GM19035 (cell line): ENCODE measurements at regions not wholly inside any gene's neighbourhood (a gene's known extent, or its start where the extent isn't known, plus 50 kb on each side); places are given as distances from the start of the nearest gene placed in this dataset.
"Not testable (repeated sequence)": the region's sequence is repeated elsewhere in the genome, so short reads cannot be mapped to it uniquely, and the experiment has no call there.

Source experiments
- ATAC-seq: cut with Tn5 transposase; IDR thresholded peaks from one replicate; pipeline ENCODE4 v1.9.1; 2021; ENCODE audit not compliant: unreplicated experiment

GRCh38 chr10:80938903-80939302, 401.2 kb downstream of the SH2D4B start:
- no peak for ATAC-seq

DNA sequence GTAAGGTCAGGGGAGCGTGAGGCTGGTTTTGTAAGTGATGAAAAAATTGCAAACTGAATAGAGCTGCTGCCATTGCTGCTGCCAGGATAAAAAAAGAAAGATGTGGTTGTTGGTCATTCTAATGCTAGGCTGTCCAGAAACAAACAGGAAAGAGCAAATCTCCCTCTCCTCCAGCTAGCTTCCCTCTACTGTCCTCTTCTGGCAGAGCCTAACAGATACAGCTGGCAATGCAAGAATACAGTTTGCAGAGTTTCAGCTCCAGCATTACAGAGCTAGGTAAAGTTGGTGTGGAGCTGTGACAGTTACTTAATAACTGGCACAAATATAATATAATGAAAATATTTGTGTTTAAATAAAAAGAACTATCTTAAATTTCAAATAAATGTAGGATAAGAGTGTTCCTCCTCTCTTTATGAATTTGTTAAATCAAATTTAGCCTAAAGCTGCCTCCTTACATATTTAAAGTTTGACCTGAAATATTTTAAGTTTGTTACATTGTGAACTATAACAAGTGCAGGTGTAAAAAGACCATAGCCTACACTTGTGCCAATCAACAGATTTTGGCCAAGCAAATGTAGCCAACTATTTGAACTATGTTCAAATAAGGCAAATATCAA, 407.7 kb downstream of the SH2D4B start:
- ATAC-seq = peak; percentile 85

- ATAC-seq = no peak
These were observed 408.4 kb downstream of the SH2D4B start for GRCh38 chr10:80946073-80946472.

GRCh38 chr10:80946957-80947726, 409.4 kb downstream of the SH2D4B start:
- ATAC-seq = no peak

- ATAC-seq = no peak
These were observed 412.1 kb downstream of the SH2D4B start for GRCh38 chr10:80949785-80950184.

GRCh38 chr10:80952436-80952835, 414.7 kb downstream of the SH2D4B start:
- ATAC-seq = no peak

GRCh38 chr10:80957161-80957560, 419.5 kb downstream of the SH2D4B start:
- no peak for ATAC-seq

DNA sequence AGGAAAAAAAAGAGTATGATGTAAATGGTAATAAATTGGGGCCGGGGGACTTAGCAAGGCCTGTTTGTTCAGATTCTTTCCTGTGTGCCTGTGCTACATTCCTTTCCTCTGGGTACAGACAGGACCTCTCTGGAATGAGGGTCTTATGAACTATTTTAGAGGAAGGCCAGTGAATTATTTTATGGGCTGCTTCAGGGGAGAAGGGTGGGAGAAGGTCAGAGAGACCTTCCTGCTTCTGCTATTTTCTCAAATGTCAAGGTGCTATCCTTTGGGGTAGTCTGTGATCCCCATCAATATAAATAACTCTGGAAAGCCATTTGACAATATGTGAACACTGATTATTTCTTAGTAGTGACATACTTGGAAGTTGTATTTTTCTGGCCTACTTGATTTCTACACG, 426.5 kb downstream of the SH2D4B start:
- ATAC-seq = no peak

GRCh38 chr10:80964955-80965614, 427.4 kb downstream of the SH2D4B start:
- peak; percentile 61 for ATAC-seq

- ATAC-seq = no peak
These were observed 428.8 kb downstream of the SH2D4B start for GRCh38 chr10:80966326-80966986.

GRCh38 chr10:80967357-80967756, 429.7 kb downstream of the SH2D4B start:
- ATAC-seq = not testable (repeated sequence)

DNA sequence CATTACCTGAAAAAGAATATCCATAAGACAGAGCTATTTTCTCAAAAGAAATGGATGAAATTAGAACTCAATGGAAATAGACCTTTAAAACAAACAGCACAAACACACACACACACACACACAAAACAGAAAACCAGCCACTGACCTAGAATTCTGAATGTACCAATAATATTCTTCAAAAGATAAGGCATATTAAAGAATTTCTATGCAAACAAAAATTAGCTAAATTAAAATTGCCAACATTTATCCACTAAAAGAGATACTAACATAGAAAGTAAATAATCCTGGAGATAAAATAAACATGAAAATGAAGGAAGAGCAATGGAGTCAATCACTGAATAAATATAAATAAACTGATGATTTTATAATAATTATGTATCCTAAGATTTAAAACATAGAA, 431.2 kb downstream of the SH2D4B start:
- no peak for ATAC-seq

GRCh38 chr10:80971461-80971860, 433.8 kb downstream of the SH2D4B start:
- ATAC-seq = no peak

DNA sequence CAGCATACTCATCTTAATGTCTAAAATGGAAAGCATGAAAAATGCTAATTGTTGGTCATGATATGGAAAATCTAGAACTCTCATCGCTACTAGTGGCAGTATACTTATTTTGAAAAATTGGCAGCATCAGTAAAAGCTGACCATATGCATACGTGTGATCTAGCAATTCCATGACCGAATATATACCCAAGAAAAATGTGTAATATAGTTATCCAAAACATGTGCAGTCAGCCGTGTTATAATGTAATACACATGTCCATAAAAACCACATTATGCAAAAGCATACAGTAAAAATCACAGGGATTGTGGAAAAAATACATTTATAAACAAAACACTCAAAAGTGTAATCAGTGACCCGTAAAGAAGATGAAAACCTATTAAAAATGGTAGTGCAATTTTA, 439.0 kb downstream of the SH2D4B start:
- no peak for ATAC-seq

DNA sequence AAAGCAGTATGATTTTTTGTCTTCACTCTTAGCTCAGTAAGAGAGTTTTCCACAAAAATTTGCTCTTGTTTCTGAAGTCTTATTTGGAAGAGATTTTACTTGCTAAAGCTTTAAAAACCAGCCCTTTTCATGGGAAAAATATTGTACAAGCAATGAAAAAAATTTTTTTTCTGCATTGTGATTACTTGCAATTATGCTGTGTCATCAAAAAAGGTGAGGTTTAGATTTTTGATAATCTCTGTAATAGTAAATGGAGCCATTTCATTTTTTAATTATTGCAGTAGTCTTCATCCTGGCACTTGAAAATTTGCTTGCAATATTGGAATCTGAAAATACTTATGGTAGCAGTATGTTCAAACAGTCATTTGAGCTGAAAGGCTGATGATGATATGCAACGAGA, 447.4 kb downstream of the SH2D4B start:
- no peak for ATAC-seq

DNA sequence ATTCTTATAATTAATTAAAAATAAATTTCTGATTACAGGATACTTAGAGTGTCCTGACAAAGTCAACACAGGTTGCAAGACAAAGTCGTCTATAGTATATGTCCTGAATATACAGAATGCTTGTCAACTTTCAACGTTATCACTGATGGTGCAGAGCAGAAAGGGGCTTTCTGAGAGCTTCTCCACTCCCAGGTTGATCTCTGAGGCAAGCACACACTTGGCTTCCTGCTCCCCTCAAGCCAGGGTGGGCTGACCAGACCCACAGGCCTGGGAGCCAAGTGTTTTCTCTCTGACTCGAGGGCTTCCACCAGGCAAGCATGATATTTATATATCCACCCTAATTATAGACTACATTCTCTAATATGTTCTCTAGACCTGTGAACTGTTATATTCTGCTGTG, 448.9 kb downstream of the SH2D4B start:
- no peak for ATAC-seq

- no peak for ATAC-seq
These were observed 451.1 kb downstream of the SH2D4B start for GRCh38 chr10:80988755-80989154.

- no peak for ATAC-seq
These were observed 459.0 kb downstream of the SH2D4B start for GRCh38 chr10:80996615-80997193.

GRCh38 chr10:81000781-81001180, 463.1 kb downstream of the SH2D4B start:
- ATAC-seq = no peak

DNA sequence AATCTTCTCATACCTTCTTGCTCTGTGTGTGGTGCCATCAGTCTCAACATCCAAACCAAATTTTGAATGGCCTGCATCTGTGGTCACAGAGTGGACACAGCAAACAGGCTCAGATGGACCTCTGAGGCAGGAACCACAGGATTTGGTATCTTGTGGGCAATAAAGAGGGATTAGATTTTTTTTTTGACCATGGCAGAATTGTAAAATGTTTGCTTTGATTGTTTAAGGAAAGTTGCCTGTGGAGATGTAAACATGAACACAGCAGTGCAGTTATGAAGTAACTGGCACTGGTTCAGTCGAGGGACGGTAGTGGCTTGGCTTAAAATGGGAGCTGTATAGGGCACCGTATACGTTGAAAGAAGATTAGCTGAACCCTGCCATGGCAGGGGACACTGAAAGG, 464.7 kb downstream of the SH2D4B start:
- ATAC-seq = no peak

- ATAC-seq = no peak
These were observed 470.2 kb downstream of the SH2D4B start for GRCh38 chr10:81007872-81008271.
